ENCODE measurements at regions not wholly inside any gene's neighbourhood (a gene's known extent, or its start where the extent isn't known, plus 50 kb on each side); places are given as distances from the start of the nearest gene placed in this dataset.

DNA sequence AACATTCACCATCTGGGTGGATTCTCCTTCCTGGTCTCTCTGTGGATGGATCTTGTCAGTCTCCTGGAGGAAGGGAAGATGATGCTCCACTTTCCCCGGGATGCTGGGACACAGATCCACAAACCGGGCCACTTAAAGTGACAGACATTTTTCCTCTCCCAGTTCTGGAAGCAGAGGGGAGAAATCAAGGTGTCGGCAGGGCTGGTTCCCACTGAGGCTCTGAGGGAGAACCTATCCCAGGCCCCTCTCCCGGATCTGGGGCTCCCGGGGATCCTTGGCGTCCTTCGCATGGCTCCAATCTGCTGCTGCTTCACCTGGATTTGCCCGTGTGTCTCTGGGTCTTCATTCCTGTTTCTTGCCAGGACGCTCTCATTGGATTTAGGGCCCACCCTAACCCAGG, 263.1 kb upstream of the TNRC6C start:
- Histone ChIP-seq H3K4me1 (ENCODE audit: insufficient read depth, low read length) (peaks cover 10% of the 10 kb centered on the region), H3K4me3 (ENCODE audit: low read depth in 1 of 2, low read length in 2 of 2) (no peak overlapping the region), H3K36me3 (ENCODE audit: insufficient read depth, low read length) (no peaks in the 10 kb centered on the region), H3K27me3 (ENCODE audit: control insufficient read depth in 1 of 2, insufficient read depth in 2 of 2, low read length in 2 of 2) (peaks cover 0 to 23% of the 10 kb centered on the region in 2 donors), H3K9ac (ENCODE audit: low read length) (no peak overlapping the region), H3K27ac (ENCODE audit: low read depth, low read length) (no peak overlapping the region), H3K9me3 (ENCODE audit: low read length) (no peaks in the 10 kb centered on the region)

DNA sequence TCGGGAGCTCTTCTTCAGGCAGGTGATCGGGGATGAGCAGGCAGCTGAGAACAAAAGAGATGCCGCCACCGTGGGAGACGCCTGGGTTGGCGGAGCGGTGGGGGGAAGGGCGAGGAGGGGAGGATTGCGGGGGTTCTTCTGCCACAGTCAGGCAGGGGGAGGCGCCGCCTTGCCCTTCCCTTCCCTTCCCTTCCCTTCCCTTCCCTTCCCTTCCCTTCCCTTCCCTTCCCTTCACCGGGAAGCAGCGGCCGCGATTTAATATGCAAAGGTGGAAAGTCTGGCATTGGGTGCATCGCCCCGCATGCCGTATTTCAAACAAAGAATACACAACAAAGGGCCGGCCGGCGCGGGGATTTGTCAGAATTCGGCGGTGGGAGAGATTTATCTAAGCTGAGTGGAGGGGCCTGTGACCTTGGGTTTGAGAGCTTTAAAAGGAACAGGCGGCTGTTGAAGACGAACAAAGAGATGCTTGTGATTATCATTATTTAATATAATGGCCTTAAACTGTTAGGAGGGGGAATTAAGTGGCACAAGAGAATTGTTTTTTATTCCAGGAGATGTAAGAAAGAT, 262.3 kb upstream of the TNRC6C start:
- H3K36me3 ChIP-seq (ENCODE audit: insufficient read depth, low read length): no peaks in the 10 kb centered on the region
- no peak overlapping the region for H3K27ac ChIP-seq (ENCODE audit: low read depth, low read length)
- H3K9ac ChIP-seq (ENCODE audit: low read length): no peak overlapping the region
- peak overlapping the region; percentile 14 to 36 for H3K4me3 ChIP-seq (ENCODE audit: low read depth in 1 of 2, low read length in 2 of 2)
- peaks cover 0 to 16% of the 10 kb centered on the region in 2 donors for H3K27me3 ChIP-seq (ENCODE audit: control insufficient read depth in 1 of 2, insufficient read depth in 2 of 2, low read length in 2 of 2)
- no peaks in the 10 kb centered on the region for H3K9me3 ChIP-seq (ENCODE audit: low read length)
- peaks cover 4% of the 10 kb centered on the region for H3K4me1 ChIP-seq (ENCODE audit: insufficient read depth, low read length)

DNA sequence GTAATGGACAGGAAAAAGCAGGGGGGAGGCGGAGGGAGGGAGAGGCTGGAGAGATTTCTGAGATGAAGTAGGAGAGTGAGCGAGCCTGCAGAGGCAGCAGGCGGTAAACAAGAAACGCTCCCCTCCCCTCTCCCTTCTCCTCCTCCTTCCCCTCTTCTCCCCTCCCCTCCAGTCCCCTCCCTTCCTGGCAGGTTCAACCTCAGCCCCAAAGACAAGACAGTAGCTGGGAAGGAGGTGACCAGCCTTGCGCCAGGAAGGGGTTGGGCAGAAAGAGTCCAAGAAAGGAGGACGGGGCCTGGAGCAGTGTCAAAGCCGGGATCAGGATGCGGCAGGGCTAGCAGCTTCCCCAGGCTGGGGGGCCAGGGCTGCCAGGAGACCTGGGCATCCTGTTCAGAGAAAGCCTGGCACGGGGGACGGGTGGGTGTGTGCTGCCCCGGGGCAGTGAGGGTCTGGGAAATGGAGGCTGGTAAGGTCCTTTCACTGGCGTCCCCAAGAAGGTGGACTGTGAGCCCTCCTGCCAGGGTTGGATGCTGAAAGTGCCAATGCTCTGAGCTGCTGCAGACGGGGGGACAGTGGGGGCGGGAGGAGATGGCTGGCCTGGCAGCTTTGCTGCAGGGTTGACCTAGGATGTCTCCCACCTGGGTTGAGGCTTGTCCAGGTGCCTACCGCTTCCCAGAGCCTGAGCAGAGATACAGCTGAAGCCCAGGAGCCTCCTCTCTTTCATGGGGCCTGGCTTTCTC, 261.6 kb upstream of the TNRC6C start:
- Histone ChIP-seq H3K4me3 (ENCODE audit: low read depth in 1 of 2, low read length in 2 of 2) (peak overlapping the region; percentile 14 to 36), H3K4me1 (ENCODE audit: insufficient read depth, low read length) (peaks cover 4% of the 10 kb centered on the region), H3K9ac (ENCODE audit: low read length) (no peak overlapping the region), H3K27me3 (ENCODE audit: control insufficient read depth in 1 of 2, insufficient read depth in 2 of 2, low read length in 2 of 2) (peaks cover 0 to 10% of the 10 kb centered on the region in 2 donors), H3K9me3 (ENCODE audit: low read length) (no peaks in the 10 kb centered on the region), H3K27ac (ENCODE audit: low read depth, low read length) (no peak overlapping the region), H3K36me3 (ENCODE audit: insufficient read depth, low read length) (no peaks in the 10 kb centered on the region)

- Histone ChIP-seq H3K4me3 (ENCODE audit: low read depth in 1 of 2, low read length in 2 of 2) (no peak overlapping the region), H3K9ac (ENCODE audit: low read length) (no peak overlapping the region), H3K27me3 (ENCODE audit: control insufficient read depth in 1 of 2, insufficient read depth in 2 of 2, low read length in 2 of 2) (peaks cover 0 to 9% of the 10 kb centered on the region in 2 donors), H3K9me3 (ENCODE audit: low read length) (no peaks in the 10 kb centered on the region), H3K27ac (ENCODE audit: low read depth, low read length) (no peak overlapping the region), H3K36me3 (ENCODE audit: insufficient read depth, low read length) (no peaks in the 10 kb centered on the region), H3K4me1 (ENCODE audit: insufficient read depth, low read length) (peaks cover 4% of the 10 kb centered on the region)
Measured at GRCh38 chr17:77697480-77698400, 260.8 kb upstream of the TNRC6C start.

- no peak overlapping the region for H3K27ac ChIP-seq (ENCODE audit: low read depth, low read length)
- no peak overlapping the region for H3K9ac ChIP-seq (ENCODE audit: low read length)
- peaks cover 4% of the 10 kb centered on the region for H3K4me1 ChIP-seq (ENCODE audit: insufficient read depth, low read length)
- H3K36me3 ChIP-seq (ENCODE audit: insufficient read depth, low read length): no peaks in the 10 kb centered on the region
- peaks cover under 1% of the 10 kb centered on the region for H3K9me3 ChIP-seq (ENCODE audit: low read length)
- no peak overlapping the region for H3K4me3 ChIP-seq (ENCODE audit: low read depth in 1 of 2, low read length in 2 of 2)
- H3K27me3 ChIP-seq (ENCODE audit: control insufficient read depth in 1 of 2, insufficient read depth in 2 of 2, low read length in 2 of 2): peaks cover 0 to 9% of the 10 kb centered on the region in 2 donors
Measured at GRCh38 chr17:77698903-77699623, 259.4 kb upstream of the TNRC6C start.

- no peak overlapping the region for H3K9ac ChIP-seq (ENCODE audit: low read length)
Measured at GRCh38 chr17:77700165-77700881, 258.2 kb upstream of the TNRC6C start.

DNA sequence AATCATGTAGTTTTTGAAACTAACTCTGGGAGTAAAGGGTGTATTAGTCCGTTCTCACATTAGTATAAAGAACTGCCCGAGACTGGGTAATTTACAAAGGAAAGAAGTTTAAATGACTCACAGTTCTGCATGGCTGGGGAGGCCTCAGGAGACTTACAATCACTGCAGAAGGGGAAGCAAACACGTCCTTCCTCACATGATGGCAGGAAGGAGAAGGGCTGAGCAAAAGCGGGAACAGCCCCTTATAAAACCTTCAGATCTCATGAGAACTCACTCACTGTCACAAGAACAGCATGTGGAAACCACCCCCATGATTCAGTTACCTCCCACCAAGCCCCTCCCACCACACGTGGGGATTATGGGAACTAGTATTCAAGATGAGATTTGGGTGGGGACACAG, 256.5 kb upstream of the TNRC6C start:
- Histone ChIP-seq H3K27me3 (ENCODE audit: control insufficient read depth in 1 of 2, insufficient read depth in 2 of 2, low read length in 2 of 2) (no peaks in the 10 kb centered on the region), H3K4me3 (ENCODE audit: low read depth in 1 of 2, low read length in 2 of 2) (no peak overlapping the region), H3K9ac (ENCODE audit: low read length) (no peak overlapping the region), H3K36me3 (ENCODE audit: insufficient read depth, low read length) (no peaks in the 10 kb centered on the region), H3K4me1 (ENCODE audit: insufficient read depth, low read length) (peaks cover 1% of the 10 kb centered on the region), H3K27ac (ENCODE audit: low read depth, low read length) (no peak overlapping the region), H3K9me3 (ENCODE audit: low read length) (peaks cover 4% of the 10 kb centered on the region)

More at GRCh38 chr17:77700165-77700881, 258.2 kb upstream of the TNRC6C start:
- Histone ChIP-seq H3K4me1 (ENCODE audit: insufficient read depth, low read length) (peaks cover 4% of the 10 kb centered on the region), H3K36me3 (ENCODE audit: insufficient read depth, low read length) (no peaks in the 10 kb centered on the region), H3K27me3 (ENCODE audit: control insufficient read depth in 1 of 2, insufficient read depth in 2 of 2, low read length in 2 of 2) (no peaks in the 10 kb centered on the region), H3K4me3 (ENCODE audit: low read depth in 1 of 2, low read length in 2 of 2) (no peak overlapping the region), H3K27ac (ENCODE audit: low read depth, low read length) (no peak overlapping the region), H3K9me3 (ENCODE audit: low read length) (peaks cover 4% of the 10 kb centered on the region)

DNA sequence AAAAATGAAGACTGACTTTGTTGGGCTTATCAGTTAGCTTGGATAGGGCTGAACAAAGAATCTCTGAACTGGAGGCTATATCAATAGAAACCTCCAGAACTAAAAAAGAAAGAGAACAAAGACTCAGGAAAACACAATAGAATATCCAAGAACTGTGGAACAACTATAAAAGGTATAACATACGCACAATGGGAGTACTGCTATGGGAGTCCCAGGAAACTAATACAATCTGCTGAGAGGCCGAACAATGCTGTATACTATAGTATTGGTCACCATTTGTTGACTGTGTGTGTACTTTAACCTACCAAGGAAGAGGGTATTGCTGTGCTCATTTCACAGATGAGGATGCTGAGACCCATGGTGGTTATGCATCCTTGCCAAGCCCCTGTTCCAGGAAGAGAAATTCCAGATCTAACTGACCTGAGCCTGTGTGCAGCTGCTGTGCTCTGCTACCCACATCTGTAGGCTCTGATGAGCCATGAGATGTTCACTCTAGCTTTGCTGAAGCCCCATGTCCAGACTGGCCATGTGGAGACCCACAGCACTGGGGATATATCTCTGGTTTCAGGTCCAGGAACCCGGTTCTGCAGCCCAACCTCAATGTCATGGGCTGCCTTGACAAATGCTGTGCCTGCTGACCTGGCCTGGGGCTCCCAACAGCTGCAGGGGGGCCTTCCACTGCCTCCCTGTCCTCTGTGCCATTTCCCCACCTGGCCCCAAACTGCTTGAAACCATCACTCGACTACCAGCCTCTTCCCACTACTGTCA, 254.3 kb upstream of the TNRC6C start:
- H3K27ac ChIP-seq (ENCODE audit: low read depth, low read length): no peak overlapping the region
- peaks cover 4% of the 10 kb centered on the region for H3K9me3 ChIP-seq (ENCODE audit: low read length)
- no peak overlapping the region for H3K9ac ChIP-seq (ENCODE audit: low read length)
- no peaks in the 10 kb centered on the region for H3K27me3 ChIP-seq (ENCODE audit: control insufficient read depth in 1 of 2, insufficient read depth in 2 of 2, low read length in 2 of 2)
- H3K36me3 ChIP-seq (ENCODE audit: insufficient read depth, low read length): no peaks in the 10 kb centered on the region
- no peaks in the 10 kb centered on the region for H3K4me1 ChIP-seq (ENCODE audit: insufficient read depth, low read length)
- no peak overlapping the region for H3K4me3 ChIP-seq (ENCODE audit: low read depth in 1 of 2, low read length in 2 of 2)

GRCh38 chr17:77706938-77707337, 251.6 kb upstream of the TNRC6C start:
- Histone ChIP-seq H3K9ac (ENCODE audit: low read length) (no peak overlapping the region), H3K36me3 (ENCODE audit: insufficient read depth, low read length) (no peaks in the 10 kb centered on the region), H3K4me1 (ENCODE audit: insufficient read depth, low read length) (no peaks in the 10 kb centered on the region), H3K4me3 (ENCODE audit: low read depth in 1 of 2, low read length in 2 of 2) (no peak overlapping the region), H3K9me3 (ENCODE audit: low read length) (peaks cover 4% of the 10 kb centered on the region), H3K27ac (ENCODE audit: low read depth, low read length) (no peak overlapping the region), H3K27me3 (ENCODE audit: control insufficient read depth in 1 of 2, insufficient read depth in 2 of 2, low read length in 2 of 2) (no peaks in the 10 kb centered on the region)

- Histone ChIP-seq H3K36me3 (ENCODE audit: insufficient read depth, low read length) (no peaks in the 10 kb centered on the region), H3K9ac (ENCODE audit: low read length) (no peak overlapping the region), H3K4me3 (ENCODE audit: low read depth in 1 of 2, low read length in 2 of 2) (no peak overlapping the region), H3K27me3 (ENCODE audit: control insufficient read depth in 1 of 2, insufficient read depth in 2 of 2, low read length in 2 of 2) (no peaks in the 10 kb centered on the region), H3K4me1 (ENCODE audit: insufficient read depth, low read length) (no peaks in the 10 kb centered on the region), H3K27ac (ENCODE audit: low read depth, low read length) (no peak overlapping the region), H3K9me3 (ENCODE audit: low read length) (peaks cover 4% of the 10 kb centered on the region)
Measured at GRCh38 chr17:77707546-77707945, 251.0 kb upstream of the TNRC6C start.

Measured in muscle layer of colon (tissue), 2 donors.